ENCODE measurements at regions not wholly inside any gene's neighbourhood (a gene's known extent, or its start where the extent isn't known, plus 50 kb on each side); places are given as distances from the start of the nearest gene placed in this dataset.

GRCh38 chr15:81485806-81486205 is 111.8 kb upstream of the TMC3 start:
- TF ChIP-seq CTCF (IDR thresholded peaks at IDR 0.05) (no peak), POLR2A (IDR thresholded peaks at IDR 0.05) (no peak), POLR2AphosphoS5 (IDR thresholded peaks at IDR 0.05) (no peak)

All from transverse colon (tissue), 4 donors.